NCI-H345 treated with DMSO at 0.1 percent for 48 hours (cell line): ENCODE measurements at regions not wholly inside any gene's neighbourhood (a gene's known extent, or its start where the extent isn't known, plus 50 kb on each side); places are given as distances from the start of the nearest gene placed in this dataset.

Experiments
- DNase-seq: peaks from one replicate; lab custom pipeline; 2025; ENCODE audit not compliant: unreplicated experiment; lab: John Stamatoyannopoulos, UW

GRCh38 chr1:209428241-209428921, 155.1 kb upstream of the CAMK1G start:
- DNase-seq, result no peak

GRCh38 chr1:209429611-209430010, 153.9 kb upstream of the CAMK1G start:
- DNase-seq, result no peak

GRCh38 chr1:209430107-209430506, 153.4 kb upstream of the CAMK1G start:
- no peak for DNase-seq

- no peak for DNase-seq
These were observed 152.7 kb upstream of the CAMK1G start for GRCh38 chr1:209430821-209431259.

GRCh38 chr1:209431402-209431801, 152.1 kb upstream of the CAMK1G start:
- DNase-seq, result no peak

- no peak for DNase-seq
These were observed 151.6 kb upstream of the CAMK1G start for GRCh38 chr1:209431813-209432442.

- DNase-seq, result no peak
These were observed 151.1 kb upstream of the CAMK1G start for GRCh38 chr1:209432443-209432825.

GRCh38 chr1:209433649-209434031, 149.9 kb upstream of the CAMK1G start:
- no peak for DNase-seq

GRCh38 chr1:209434066-209434465, 149.4 kb upstream of the CAMK1G start:
- no peak for DNase-seq

- DNase-seq, result no peak
These were observed 148.8 kb upstream of the CAMK1G start for GRCh38 chr1:209434631-209435217.

- peak; percentile 25 for DNase-seq
These were observed 147.6 kb upstream of the CAMK1G start for GRCh38 chr1:209435654-209436566.

- DNase-seq, result no peak
These were observed 143.7 kb upstream of the CAMK1G start for GRCh38 chr1:209439828-209440227.

- DNase-seq, result no peak
These were observed 140.1 kb upstream of the CAMK1G start for GRCh38 chr1:209443361-209443931.

GRCh38 chr1:209443975-209444651, 139.4 kb upstream of the CAMK1G start:
- DNase-seq, result no peak

GRCh38 chr1:209444961-209445360, 138.6 kb upstream of the CAMK1G start:
- DNase-seq, result no peak

GRCh38 chr1:209445576-209445975, 137.9 kb upstream of the CAMK1G start:
- DNase-seq, result no peak

GRCh38 chr1:209446356-209446755, 137.2 kb upstream of the CAMK1G start:
- no peak for DNase-seq

- no peak for DNase-seq
These were observed 129.0 kb upstream of the CAMK1G start for GRCh38 chr1:209454340-209454994.

- no peak for DNase-seq
These were observed 128.4 kb upstream of the CAMK1G start for GRCh38 chr1:209455145-209455544.
